ENCODE measurements at regions not wholly inside any gene's neighbourhood (a gene's known extent, or its start where the extent isn't known, plus 50 kb on each side); places are given as distances from the start of the nearest gene placed in this dataset.

- Mint-ChIP-seq H3K4me1 (no peaks in the 10 kb centered on the region), H3K27ac (no peak overlapping the region), H3K27me3 (ENCODE audit: low read depth) (no peaks in the 10 kb centered on the region), H3K36me3 (no peaks in the 10 kb centered on the region), H3K9me3 (no peaks in the 10 kb centered on the region), H3K4me3 (no peak overlapping the region)
- ATAC-seq (no peak), DNase-seq (ENCODE audit: low spot score) (no peak)
- ChIA-PET POLR2A (no interaction called here), CTCF (no interaction called here)
- TF ChIP-seq RORB (CRISPR knock-in tag; IDR thresholded peaks at IDR 0.05): no peak
- TF ChIP-seq E2F1 (CRISPR knock-in tag; IDR thresholded peaks at IDR 0.05): no peak
- no peak for TF ChIP-seq JUN (CRISPR knock-in tag; IDR thresholded peaks at IDR 0.05)
- TF ChIP-seq USF2 (CRISPR knock-in tag; IDR thresholded peaks at IDR 0.05): no peak
- no peak for TF ChIP-seq CREB1 (CRISPR knock-in tag; IDR thresholded peaks at IDR 0.05)
- no peak for TF ChIP-seq SMAD4 (CRISPR knock-in tag; IDR thresholded peaks at IDR 0.05)
- TF ChIP-seq GRHL2 (CRISPR knock-in tag; IDR thresholded peaks at IDR 0.05; ENCODE audit: insufficient replicate concordance, severe bottlenecking): no peak
These were observed 362.4 kb upstream of the PKN2 start for GRCh38 chr1:88321706-88322105.

- CTCF ChIA-PET: no interaction called here
- H3K27ac Mint-ChIP-seq: no peak overlapping the region
- peaks cover 9% of the 10 kb centered on the region for H3K4me1 Mint-ChIP-seq
- H3K36me3 Mint-ChIP-seq: no peaks in the 10 kb centered on the region
- H3K27me3 Mint-ChIP-seq (ENCODE audit: low read depth): no peaks in the 10 kb centered on the region
- ATAC-seq (no peak), DNase-seq (ENCODE audit: low spot score) (no peak)
- POLR2A ChIA-PET: no interaction called here
- H3K9me3 Mint-ChIP-seq: no peaks in the 10 kb centered on the region
- TF ChIP-seq ATF6 (CRISPR knock-in tag; IDR thresholded peaks at IDR 0.05) (no peak), ZNF121 (CRISPR knock-in tag; IDR thresholded peaks at IDR 0.05) (no peak), USF2 (CRISPR knock-in tag; IDR thresholded peaks at IDR 0.05) (no peak), CREB1 (CRISPR knock-in tag; IDR thresholded peaks at IDR 0.05) (no peak), RELA (CRISPR knock-in tag; IDR thresholded peaks at IDR 0.05; ENCODE audit: borderline replicate concordance) (no peak), ZNF416 (CRISPR knock-in tag; IDR thresholded peaks at IDR 0.05) (no peak)
- no peak overlapping the region for H3K4me3 Mint-ChIP-seq
These were observed 359.2 kb upstream of the PKN2 start for GRCh38 chr1:88324899-88325298.

GRCh38 chr1:88327391-88328267 is 356.4 kb upstream of the PKN2 start:
- H3K9me3 Mint-ChIP-seq: no peaks in the 10 kb centered on the region
- no peak overlapping the region for H3K4me3 Mint-ChIP-seq
- DNase-seq (ENCODE audit: low spot score) (no peak), ATAC-seq (peak; percentile 41)
- TF ChIP-seq GABPB1 (CRISPR knock-in tag; IDR thresholded peaks at IDR 0.05) (0 out of 2 replicates have a peak, but pooled peaks have one; percentile 30), ZBTB43 (CRISPR knock-in tag; IDR thresholded peaks at IDR 0.05) (no peak)
- H3K4me1 Mint-ChIP-seq: peaks cover 9% of the 10 kb centered on the region
- POLR2A ChIA-PET: no interaction called here
- CTCF ChIA-PET: no interaction called here
- H3K27ac Mint-ChIP-seq: no peak overlapping the region
- no peaks in the 10 kb centered on the region for H3K27me3 Mint-ChIP-seq (ENCODE audit: low read depth)
- no peaks in the 10 kb centered on the region for H3K36me3 Mint-ChIP-seq
